Daoy (cell line): ENCODE measurements at regions not wholly inside any gene's neighbourhood (a gene's known extent, or its start where the extent isn't known, plus 50 kb on each side); places are given as distances from the start of the nearest gene placed in this dataset.
A peak's percentile ranks its signal among the peaks of the same experiment; 100 is the strongest.

Source experiments
- DNase-seq: peaks from one replicate; pipeline ENCODE4 v3.0.0-alpha.2; 2015; ENCODE audit warnings: low read depth

- no peak for DNase-seq
Measured at GRCh38 chr14:97298736-97299135, 501.6 kb downstream of the VRK1 start.

- no peak for DNase-seq
Measured at GRCh38 chr14:97299661-97300060, 502.5 kb downstream of the VRK1 start.

GRCh38 chr14:97301931-97302559, 504.9 kb downstream of the VRK1 start:
- DNase-seq: no peak

- no peak for DNase-seq
Measured at GRCh38 chr14:97306133-97306759, 509.1 kb downstream of the VRK1 start.

- no peak for DNase-seq
Measured at GRCh38 chr14:97306760-97307246, 509.6 kb downstream of the VRK1 start.

GRCh38 chr14:97311411-97311810, 514.2 kb downstream of the VRK1 start:
- no peak for DNase-seq

- no peak for DNase-seq
Measured at GRCh38 chr14:97312910-97313309, 515.7 kb downstream of the VRK1 start.

- DNase-seq: no peak
Measured at GRCh38 chr14:97315790-97316189, 518.6 kb downstream of the VRK1 start.

- DNase-seq: no peak
Measured at GRCh38 chr14:97318380-97318779, 521.2 kb downstream of the VRK1 start.

- DNase-seq: peak; percentile 49
Measured at GRCh38 chr14:97319691-97320090, 522.5 kb downstream of the VRK1 start.

GRCh38 chr14:97328743-97329142, 531.6 kb downstream of the VRK1 start:
- no peak for DNase-seq

GRCh38 chr14:97329701-97330100, 532.5 kb downstream of the VRK1 start:
- DNase-seq: peak; percentile 52

- no peak for DNase-seq
Measured at GRCh38 chr14:97331058-97331457, 533.9 kb downstream of the VRK1 start.

GRCh38 chr14:97331526-97331925, 534.3 kb downstream of the VRK1 start:
- DNase-seq: no peak

- no peak for DNase-seq
Measured at GRCh38 chr14:97336179-97336578, 539.0 kb downstream of the VRK1 start.

GRCh38 chr14:97336816-97337215, 539.6 kb downstream of the VRK1 start:
- no peak for DNase-seq

- DNase-seq: no peak
Measured at GRCh38 chr14:97337267-97337666, 540.1 kb downstream of the VRK1 start.

- DNase-seq: no peak
Measured at GRCh38 chr14:97337670-97338069, 540.5 kb downstream of the VRK1 start.

GRCh38 chr14:97344666-97345065, 547.5 kb downstream of the VRK1 start:
- no peak for DNase-seq

GRCh38 chr14:97346675-97347074, 549.5 kb downstream of the VRK1 start:
- no peak for DNase-seq

GRCh38 chr14:97349463-97349862, 552.3 kb downstream of the VRK1 start:
- no peak for DNase-seq

GRCh38 chr14:97349946-97350345, 552.8 kb downstream of the VRK1 start:
- no peak for DNase-seq

GRCh38 chr14:97350415-97350814, 553.2 kb downstream of the VRK1 start:
- no peak for DNase-seq
